ENCODE measurements at regions not wholly inside any gene's neighbourhood (a gene's known extent, or its start where the extent isn't known, plus 50 kb on each side); places are given as distances from the start of the nearest gene placed in this dataset.

DNA sequence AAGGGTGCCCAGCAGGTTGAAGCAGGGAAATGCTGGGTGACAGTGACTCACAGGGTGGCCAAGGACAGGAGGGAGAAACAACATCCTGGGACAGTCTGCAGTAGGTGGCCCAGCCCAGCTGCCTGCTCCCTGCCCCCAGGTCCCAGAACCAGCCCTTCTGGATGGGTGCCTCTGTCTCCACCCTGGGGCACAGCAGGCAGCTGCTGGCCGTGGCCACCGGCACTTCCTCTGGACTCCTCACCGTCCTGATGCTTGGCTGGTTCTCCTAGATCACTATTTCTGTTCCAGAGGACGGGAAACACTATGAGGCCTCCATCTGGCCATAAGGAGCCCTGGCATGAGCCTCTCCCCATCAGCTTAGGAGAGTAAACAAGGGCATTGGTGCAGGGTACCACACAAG lies 258.9 kb downstream of the XXYLT1 start:
- DNase-seq (ENCODE audit: low read depth): no peak

DNA sequence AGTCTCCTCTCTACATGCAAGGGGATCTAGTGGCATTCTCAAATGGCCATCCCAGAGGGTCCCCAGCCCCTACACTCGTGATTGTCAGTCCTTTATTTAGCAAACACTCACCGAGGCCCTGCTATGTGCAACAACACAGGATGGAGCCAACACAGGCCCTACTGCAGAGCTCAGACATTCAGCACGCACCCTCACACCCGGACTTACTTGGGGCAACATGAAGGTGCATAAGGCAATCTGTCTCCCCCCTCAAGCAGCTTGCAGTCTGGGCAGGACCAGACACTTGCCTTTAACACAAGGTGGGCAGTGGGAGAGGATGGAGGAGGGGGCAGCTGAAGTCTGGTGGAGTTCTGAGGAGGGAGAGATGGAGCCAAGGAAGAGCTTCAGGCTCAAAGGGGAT lies 258.4 kb downstream of the XXYLT1 start:
- no peak for DNase-seq (ENCODE audit: low read depth)

DNA sequence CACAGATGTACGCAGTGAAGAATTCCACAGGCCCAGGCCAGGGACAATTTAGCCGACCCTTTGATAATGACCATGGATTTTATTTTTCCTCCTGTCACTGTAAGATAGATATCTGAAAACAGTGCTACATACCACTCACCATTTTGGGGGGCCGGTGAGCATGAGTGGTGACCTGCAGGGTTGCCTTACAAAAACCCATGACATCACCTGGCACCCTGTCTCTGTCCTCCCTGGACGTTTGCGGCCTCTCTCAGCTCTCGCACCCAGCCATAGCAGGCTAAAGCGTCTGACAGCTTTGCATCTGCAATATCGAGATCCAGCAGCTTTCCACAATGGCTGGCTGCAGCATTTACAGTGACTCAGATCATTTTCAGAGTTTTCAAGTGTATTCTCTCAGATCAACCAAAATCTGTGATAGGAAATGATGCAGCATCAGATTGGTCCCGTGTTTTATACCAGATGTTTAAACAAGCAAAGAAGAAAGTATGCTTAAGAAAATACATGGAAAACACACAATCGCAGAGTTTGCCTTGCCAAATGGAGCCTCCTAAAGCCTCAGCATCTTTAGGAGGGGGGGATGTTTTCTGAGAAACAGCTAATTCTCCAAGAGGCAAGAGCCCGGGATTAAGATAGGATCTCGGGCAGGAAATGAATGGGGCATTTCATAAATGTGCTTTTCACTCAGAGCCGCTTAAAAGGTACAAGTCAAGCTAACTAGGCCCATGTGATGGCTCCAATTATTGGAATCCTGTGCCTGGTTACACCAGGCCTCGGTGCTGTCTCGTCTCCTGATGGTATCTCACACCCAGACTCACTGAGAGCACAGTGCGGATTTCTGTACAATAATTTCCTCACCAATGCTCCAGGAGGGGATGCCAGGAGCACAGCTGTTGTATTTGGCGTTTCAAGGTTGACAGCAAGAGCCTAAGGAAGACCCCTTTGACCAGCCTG lies 257.3 kb downstream of the XXYLT1 start:
- DNase-seq (ENCODE audit: low read depth): no peak

DNA sequence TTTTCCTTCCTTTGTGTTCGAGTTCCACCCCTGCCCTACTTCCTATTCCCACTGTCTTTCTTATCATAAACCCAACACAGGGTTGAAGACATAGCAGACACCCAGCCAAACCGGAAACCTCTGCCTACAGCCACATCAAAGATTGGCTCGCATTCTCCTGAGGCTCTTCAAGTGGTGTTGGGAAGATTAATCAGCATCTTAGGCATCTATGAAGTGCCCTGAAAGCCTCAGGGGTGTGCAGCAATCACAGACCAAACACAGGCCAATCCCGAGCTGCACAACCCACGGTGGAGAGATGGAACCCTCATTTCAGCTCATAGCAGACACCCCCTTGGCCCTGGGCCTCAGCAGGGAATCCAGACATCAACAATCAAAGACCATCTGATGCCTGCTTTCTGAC lies 255.9 kb downstream of the XXYLT1 start:
- DNase-seq (ENCODE audit: low read depth): no peak

DNA sequence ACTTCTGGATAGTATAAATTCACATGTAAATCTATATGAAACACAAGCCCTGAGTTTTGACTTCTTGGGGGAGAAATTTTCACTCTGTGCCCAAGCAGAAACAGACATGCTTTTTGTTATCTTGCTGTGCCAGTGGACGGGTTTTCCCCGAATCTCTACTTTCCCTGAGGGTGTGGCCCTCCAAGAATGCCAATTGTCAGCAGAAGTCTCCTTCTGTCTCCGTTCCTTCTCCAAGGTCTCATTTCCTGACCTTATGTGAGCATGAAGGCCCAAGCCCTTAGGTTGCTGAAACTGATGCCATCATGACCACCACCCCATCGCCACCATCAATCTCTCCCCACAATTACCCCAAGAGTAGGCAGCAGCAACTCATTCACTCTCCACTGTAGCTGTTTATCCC lies 253.8 kb downstream of the XXYLT1 start:
- DNase-seq (ENCODE audit: low read depth): no peak

All from stimulated activated CD8-positive, alpha-beta memory T cell treated with anti-CD3 and anti-CD28 coated beads, Interleukin-7, amount 100 ng/mL, for 24 hours (primary cell).